Inflammatory macrophage treated with lipopolysaccharide for 1 hour (primary cell): ENCODE measurements at regions not wholly inside any gene's neighbourhood (a gene's known extent, or its start where the extent isn't known, plus 50 kb on each side); places are given as distances from the start of the nearest gene placed in this dataset.

Experiments used
- DNase-seq, 2 donors: peaks; one replicate each; pipeline ENCODE4 v3.0.0-alpha.2; 2020 to 2022

- no peak for DNase-seq
Observed at GRCh38 chr6:150713487-150713886, 113.8 kb downstream of the PLEKHG1 start.

DNA sequence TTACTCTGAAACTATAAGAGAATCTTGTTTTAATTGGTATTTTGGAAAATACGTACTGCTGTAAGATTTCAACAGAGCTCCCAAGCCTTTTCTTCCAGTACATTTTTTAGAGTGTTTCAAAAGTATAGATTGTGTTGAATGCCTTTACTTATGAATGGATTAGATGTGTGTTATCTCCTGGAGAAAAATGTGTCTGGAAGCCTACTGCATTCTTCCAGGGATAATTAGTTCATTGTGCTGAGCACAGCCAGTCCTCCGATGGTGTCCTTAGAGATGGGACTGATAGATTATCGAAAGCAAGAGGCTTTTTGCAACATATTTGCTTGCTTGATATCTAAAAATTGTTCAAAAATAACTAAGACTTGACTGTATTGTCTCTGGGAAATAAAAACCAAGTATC lies 114.2 kb downstream of the PLEKHG1 start:
- DNase-seq, result no peak

GRCh38 chr6:150715133-150715532 lies 115.4 kb downstream of the PLEKHG1 start:
- no peak for DNase-seq

- DNase-seq, result no peak
Observed at GRCh38 chr6:150717419-150717818, 117.7 kb downstream of the PLEKHG1 start.

DNA sequence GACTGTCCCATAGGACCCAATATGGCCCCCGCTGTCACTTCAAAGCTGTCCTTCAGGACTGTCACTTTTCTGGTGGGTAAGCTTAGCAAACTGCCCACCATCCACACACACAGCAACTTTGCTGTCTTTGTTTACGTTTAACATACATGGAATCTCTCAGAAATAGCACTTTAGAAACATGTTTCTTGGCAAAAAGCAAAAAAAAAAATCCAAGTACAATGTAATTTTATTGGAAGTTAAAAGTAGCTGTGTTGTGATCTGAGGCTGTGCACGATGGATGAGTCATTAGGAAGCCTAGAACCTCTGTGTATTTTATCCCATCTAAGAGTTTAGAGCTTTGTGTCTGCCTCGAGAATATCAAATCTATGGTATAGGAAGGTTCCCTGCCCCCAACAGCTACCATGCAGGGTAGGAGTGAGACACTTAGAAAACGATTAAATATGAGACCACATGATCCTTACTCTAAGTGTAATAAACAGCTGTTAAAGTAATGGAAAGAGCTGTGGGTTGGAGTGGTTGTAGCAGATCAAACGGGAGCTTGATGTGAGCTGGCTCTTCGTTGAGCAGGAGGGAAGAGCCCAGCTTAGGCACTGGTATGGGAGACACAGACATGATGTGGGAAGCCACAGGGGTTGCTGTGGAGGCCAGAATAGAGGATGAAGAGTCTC lies 119.5 kb downstream of the PLEKHG1 start:
- DNase-seq, result no peak

DNA sequence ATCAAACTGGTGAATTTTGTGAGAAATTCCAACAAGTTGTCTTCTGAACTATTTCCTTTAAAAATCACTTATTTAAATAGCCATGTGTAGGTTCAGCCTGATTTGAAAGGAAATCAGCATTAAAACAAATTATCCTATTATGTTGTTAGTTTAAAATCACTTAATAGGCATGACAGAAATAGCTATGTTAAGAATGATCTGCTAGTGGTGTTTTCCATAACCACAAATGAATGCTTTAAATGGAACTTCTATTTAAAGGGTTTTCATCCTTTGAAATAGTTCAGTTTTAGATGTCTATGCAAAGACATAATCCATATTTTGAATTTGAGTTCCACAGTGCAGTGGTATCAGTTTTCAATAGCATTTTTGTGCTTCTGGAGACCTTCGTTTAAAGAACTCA lies 120.1 kb downstream of the PLEKHG1 start:
- DNase-seq, result no peak

- no peak for DNase-seq
Observed at GRCh38 chr6:150720774-150721233, 121.1 kb downstream of the PLEKHG1 start.

GRCh38 chr6:150721418-150722266 lies 122.0 kb downstream of the PLEKHG1 start:
- DNase-seq, result no peak

DNA sequence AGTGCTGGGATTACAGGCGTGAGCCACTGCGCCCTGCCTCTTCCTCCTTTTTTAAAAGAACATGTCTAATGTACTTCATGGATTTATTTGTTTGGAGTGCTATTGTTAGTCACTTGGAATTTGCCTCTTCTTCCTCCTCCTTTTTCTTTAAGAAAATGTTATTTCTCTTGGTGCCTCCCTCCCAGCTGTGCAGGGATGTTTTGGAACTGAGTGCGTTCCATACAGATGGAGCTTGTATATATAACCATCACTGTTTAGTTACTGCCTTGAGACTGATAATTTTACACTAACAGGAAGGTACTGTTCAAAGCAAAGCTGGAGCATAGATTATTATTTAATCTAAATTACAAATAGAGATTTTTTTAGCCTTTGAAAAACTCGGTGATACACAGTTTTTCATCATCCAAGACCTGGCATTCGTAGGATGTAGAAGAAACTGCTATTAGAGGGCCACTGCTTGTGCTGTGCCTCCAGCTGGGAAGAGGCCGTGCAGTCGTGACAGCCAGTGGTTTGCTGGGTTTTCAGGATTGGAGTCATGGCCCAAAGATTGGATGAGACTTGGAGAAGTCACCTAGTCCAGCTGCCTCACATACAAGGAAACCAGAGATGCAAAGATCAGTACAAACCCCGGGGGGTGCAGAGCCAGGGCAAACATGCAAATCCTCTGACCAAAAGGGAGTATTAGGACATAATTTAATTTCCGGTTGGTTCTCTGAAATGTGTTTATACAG lies 123.1 kb downstream of the PLEKHG1 start:
- DNase-seq, result no peak

DNA sequence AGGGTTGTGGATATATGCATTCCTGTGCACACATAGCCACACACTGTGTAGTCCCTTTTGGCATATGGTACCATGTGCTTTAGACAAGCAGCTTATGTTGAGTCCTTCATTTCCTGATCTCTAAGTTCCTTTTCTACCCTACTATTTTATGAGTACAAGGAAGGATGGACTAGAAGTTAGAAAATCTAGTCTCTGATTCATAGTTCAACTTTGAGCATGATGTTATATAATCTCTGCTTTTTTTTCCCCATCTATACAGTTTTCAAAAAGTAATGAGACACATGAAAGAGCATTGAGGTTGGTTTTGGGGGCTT lies 123.6 kb downstream of the PLEKHG1 start:
- DNase-seq, result no peak

- DNase-seq, result no peak
Observed at GRCh38 chr6:150723857-150724256, 124.2 kb downstream of the PLEKHG1 start.

GRCh38 chr6:150725795-150726194 lies 126.1 kb downstream of the PLEKHG1 start:
- DNase-seq, result no peak

DNA sequence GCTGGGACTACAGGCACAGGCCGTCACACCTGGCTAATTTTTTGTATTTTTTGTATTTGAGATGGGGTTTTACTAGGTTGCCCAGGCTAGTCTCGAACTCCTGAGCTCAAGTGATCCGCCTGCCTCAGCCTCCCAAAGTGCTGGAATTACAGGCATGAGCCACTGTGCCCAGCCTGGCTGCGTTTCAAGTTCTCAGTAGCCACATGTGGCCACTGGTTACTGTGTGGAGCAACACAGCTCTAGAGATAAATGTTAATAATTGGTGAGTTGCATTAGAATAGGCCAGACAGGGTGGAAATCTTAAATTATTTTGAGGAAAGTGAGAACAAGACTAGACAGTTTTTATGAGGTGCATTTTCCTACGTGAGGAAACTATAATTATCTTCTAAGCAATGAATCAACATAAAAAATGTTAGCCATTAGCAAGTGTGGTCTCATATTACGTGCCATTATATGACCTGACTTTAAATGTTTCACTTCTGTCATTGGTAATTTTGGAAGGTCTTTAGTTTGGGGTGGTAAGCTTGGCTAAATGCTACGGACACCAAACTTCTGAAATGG lies 129.6 kb downstream of the PLEKHG1 start:
- no peak for DNase-seq

GRCh38 chr6:150730801-150731457 lies 131.2 kb downstream of the PLEKHG1 start:
- DNase-seq, result no peak

DNA sequence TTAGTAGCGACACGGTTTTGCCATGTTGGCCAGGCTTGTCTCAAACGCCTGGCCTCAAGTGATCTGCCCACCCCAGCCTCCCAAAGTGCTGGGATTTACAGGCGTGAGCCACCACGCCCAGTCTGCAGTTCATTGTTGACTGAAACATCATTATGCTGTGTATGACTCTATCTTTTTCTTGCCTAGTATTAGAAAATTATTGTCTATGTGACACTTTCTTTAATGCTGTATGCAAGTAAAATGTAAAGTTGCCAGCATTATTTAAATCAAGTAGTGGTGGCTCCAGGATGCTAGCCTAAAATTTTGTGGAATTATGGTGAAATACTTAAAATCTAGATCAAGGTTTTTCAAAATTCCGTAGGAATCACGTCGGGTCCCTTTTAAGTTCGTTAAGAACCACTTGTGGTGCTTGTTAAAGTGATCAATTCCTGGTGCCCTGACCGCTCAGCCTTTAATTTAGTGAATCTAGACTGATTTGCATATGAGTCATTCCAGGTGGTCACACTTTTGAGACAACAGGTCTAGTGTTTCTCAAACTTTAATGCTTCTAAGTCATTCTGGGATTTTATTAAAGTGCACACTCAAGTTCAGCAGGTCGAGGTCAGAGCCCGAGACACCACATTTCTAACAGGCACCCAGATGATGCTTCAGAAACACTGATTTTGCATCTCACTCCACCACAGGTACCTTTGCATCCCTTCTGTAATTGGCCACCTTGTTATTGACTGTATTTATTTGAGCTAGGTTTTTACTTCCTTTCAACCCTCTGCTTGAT lies 132.6 kb upstream of the MTHFD1L start:
- no peak for DNase-seq

DNA sequence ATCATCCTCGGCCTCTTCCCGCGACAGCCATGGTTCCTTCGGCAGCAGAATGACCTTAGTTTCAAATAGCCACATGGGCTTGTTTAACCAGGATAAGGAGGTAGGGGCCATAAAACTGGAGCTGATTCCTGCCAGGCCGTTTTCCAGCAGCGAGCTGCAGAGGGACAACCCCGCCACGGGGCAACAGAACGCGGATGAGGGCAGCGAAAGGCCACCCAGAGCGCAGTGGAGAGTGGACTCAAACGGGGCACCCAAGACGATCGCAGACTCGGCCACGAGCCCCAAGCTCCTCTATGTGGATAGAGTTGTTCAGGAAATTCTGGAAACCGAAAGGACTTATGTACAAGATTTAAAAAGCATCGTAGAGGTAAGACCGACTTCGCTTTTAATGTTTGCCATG lies 131.8 kb upstream of the MTHFD1L start:
- DNase-seq, result no peak

DNA sequence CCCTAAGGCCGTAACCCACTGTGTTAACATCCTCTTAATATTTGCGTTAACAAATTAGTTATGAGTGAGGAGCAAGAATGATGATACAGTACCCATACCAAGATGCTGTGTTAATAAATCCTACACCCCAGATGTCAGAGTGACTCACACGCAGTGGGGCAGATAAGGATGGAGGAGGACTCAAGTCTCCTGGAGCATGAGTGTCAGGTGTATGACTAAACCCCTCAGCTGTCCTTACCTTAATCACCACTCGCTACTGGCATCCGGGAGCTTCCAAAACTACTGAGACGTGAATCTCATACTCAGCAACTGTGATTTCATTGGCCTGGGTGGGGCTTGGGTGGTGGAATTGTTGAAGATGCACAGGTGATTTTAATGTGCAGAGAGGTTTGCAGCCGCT lies 131.3 kb upstream of the MTHFD1L start:
- no peak for DNase-seq

DNA sequence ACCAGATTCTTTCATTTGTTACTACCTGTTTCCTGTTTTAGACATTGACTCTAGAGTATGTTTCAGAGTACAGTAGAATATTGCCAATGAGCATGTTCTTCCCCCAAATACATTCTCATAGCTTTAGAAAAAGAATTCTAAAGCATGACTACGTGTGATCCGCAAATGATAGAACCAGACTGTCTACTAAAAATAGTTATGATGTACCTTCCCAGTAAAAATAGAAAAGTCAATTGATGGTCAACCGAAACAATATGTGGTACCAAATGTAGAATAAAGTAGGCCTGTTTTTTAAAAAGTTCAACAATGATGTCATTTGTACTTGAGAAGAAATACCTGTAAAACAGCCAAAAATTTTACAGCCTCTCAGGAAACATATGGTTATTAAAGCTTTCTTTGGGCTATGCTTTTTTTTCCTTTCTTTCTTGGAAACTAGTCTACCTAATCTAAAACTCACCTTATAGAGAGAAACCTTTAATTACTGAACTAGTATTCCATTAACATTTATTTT lies 130.1 kb upstream of the MTHFD1L start:
- no peak for DNase-seq

- DNase-seq, result no peak
Observed at GRCh38 chr6:150738092-150738629, 127.3 kb upstream of the MTHFD1L start.

GRCh38 chr6:150739711-150740349 lies 125.7 kb upstream of the MTHFD1L start:
- no peak for DNase-seq

GRCh38 chr6:150740453-150740852 lies 125.0 kb upstream of the MTHFD1L start:
- no peak for DNase-seq
